BJ (cell line): ENCODE measurements at regions not wholly inside any gene's neighbourhood (a gene's known extent, or its start where the extent isn't known, plus 50 kb on each side); places are given as distances from the start of the nearest gene placed in this dataset.

Source experiments
- CTCF ChIA-PET: fragments of 350-600 bp; formaldehyde crosslinking; extraction: SDS; loops from one replicate; lab custom pipeline; 2021; ENCODE audit warnings: antibody characterized with exemption, inconsistent platforms; lab: Yijun Ruan, JAX
- POLR2A ChIA-PET: fragments of 300-600 bp; sonication (Branson Sonifier 250); formaldehyde crosslinking; extraction: SDS; loops from one replicate; lab custom pipeline; 2021; ENCODE audit warnings: antibody characterized with exemption; lab: Charles Lee
- DNase-seq: peaks from one replicate; pipeline ENCODE4 v3.0.0-alpha.2; 2011; ENCODE audit warnings: low read depth
- H3K27me3 ChIP-seq: 2 replicates; pipeline ENCODE4 v1.6.0; 2011; ENCODE audit warnings: low read length; ENCODE audit not compliant: control insufficient read depth, insufficient read depth
- H3K36me3 ChIP-seq: 2 replicates; pipeline ENCODE4 v1.5.1; 2011; ENCODE audit warnings: low read length; ENCODE audit not compliant: control insufficient read depth, insufficient read depth
- H3K4me3 ChIP-seq: 2 replicates; pipeline ENCODE4 v1.5.1; 2011; ENCODE audit warnings: low read depth, mild to moderate bottlenecking, control low read depth, low read length
- TF ChIP-seq, protein P1 (sequence below): IDR thresholded peaks from 2 replicates; pipeline ENCODE4 v1.5.1; 2011; ENCODE audit warnings: low read depth, mild to moderate bottlenecking, control low read depth, inconsistent platforms, low read length, moderate library complexity; ENCODE audit not compliant: insufficient read depth

DNA sequence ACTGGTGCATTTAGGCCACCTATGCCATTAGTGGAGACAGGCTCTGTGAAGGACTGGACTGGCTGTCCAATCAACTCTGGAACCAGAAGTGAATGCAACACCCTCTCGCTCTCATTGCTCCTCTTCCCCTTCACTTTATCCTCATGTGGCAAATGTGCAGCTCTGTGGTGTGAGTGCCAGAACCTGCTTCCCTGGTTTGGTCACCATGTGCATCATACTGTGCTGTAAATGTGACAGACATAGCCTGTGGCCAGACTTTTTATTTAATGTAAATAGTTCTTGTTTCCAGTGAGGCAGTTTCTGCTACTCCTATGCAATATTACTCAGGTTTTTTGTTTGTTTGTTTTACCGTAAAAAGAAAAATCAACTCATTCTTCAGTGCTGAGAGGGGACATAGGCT lies 73.0 kb upstream of the PPP1R9A start:
- ChIA-PET POLR2A (no interaction called here), CTCF (interaction anchor here (0.8 kb wide), 1 partner anchor 9 kb away, joined by 3 read pairs; no protein-coding TSS in a partner anchor)
- no peaks in the 10 kb centered on the region for H3K36me3 ChIP-seq

DNA sequence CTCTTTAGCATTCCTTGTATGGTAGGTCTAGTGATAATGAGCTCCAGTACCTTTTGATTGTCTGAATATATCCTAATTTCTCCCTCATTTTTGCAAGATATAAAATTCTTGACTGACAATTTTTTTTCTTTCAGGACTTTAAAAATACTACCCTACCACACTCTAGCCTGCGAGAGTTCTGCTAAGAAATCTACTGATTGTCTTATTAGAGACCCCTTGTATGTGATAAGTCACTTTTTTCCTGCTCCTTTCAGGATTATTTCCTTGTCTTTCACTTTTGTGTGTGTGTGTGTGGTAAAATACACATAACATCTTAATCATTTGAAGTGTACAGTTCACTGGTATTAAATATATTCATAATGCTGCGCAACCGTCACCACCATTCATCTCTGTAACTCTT lies 68.7 kb upstream of the PPP1R9A start:
- H3K4me3 ChIP-seq, result no peak overlapping the region
- ChIA-PET CTCF (no interaction called here), POLR2A (no interaction called here)
- no peaks in the 10 kb centered on the region for H3K36me3 ChIP-seq
- H3K27me3 ChIP-seq, result no peaks in the 10 kb centered on the region
- no peak for DNase-seq
- TF ChIP-seq, protein P1, sequence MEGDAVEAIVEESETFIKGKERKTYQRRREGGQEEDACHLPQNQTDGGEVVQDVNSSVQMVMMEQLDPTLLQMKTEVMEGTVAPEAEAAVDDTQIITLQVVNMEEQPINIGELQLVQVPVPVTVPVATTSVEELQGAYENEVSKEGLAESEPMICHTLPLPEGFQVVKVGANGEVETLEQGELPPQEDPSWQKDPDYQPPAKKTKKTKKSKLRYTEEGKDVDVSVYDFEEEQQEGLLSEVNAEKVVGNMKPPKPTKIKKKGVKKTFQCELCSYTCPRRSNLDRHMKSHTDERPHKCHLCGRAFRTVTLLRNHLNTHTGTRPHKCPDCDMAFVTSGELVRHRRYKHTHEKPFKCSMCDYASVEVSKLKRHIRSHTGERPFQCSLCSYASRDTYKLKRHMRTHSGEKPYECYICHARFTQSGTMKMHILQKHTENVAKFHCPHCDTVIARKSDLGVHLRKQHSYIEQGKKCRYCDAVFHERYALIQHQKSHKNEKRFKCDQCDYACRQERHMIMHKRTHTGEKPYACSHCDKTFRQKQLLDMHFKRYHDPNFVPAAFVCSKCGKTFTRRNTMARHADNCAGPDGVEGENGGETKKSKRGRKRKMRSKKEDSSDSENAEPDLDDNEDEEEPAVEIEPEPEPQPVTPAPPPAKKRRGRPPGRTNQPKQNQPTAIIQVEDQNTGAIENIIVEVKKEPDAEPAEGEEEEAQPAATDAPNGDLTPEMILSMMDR, result no peak

More for the DNA sequence above, 73.0 kb upstream of the PPP1R9A start:
- DNase-seq, result no peak
- Histone ChIP-seq H3K4me3 (no peak overlapping the region), H3K27me3 (no peaks in the 10 kb centered on the region)
- TF ChIP-seq, protein P1, result no peak

DNA sequence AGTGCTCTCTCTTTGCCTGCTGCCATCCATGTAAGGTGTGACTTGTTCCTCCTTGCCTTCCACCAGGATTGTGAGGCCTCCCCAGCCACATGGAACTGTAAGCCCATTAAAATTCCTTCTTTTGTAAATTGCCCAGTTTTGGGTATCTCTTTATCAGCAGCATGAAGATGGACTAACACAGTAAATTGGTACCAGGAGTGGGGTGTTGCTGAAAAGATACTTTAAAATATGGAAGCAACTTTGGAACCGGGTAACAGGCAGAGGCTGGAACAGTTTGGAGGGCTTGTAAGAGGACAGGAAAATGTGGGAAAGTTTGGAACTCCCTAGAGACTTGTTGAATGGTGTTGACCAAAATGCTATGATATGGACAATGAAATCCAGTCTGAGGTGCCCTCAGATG lies 63.8 kb upstream of the PPP1R9A start:
- DNase-seq, result no peak
- Histone ChIP-seq H3K36me3 (no peaks in the 10 kb centered on the region), H3K4me3 (no peak overlapping the region), H3K27me3 (no peaks in the 10 kb centered on the region)
- TF ChIP-seq, protein P1, result no peak
- POLR2A ChIA-PET, result no interaction called here
- CTCF ChIA-PET, result no interaction called here

DNA sequence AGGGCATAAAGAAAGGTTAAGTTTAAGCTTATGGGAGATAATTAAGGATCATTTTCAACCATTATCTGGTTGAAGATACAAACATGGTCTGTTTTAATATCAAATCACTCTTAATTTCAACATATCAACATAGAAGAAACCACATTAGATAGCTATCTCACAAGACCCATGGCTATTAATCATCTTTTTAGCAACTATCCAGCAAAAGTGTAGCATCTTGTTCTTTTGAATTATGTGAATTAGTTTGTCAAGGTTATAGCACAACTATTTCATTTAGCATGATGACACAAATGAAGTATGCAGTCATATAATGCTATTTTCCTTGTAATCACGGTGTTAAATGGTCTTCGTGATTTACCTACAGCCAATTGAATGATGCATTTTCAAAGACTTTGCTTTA lies 58.9 kb upstream of the PPP1R9A start:
- DNase-seq, result no peak
- CTCF ChIA-PET, result no interaction called here
- Histone ChIP-seq H3K4me3 (no peak overlapping the region), H3K27me3 (no peaks in the 10 kb centered on the region), H3K36me3 (no peaks in the 10 kb centered on the region)
- TF ChIP-seq, protein P1, result no peak
- POLR2A ChIA-PET, result no interaction called here

DNA sequence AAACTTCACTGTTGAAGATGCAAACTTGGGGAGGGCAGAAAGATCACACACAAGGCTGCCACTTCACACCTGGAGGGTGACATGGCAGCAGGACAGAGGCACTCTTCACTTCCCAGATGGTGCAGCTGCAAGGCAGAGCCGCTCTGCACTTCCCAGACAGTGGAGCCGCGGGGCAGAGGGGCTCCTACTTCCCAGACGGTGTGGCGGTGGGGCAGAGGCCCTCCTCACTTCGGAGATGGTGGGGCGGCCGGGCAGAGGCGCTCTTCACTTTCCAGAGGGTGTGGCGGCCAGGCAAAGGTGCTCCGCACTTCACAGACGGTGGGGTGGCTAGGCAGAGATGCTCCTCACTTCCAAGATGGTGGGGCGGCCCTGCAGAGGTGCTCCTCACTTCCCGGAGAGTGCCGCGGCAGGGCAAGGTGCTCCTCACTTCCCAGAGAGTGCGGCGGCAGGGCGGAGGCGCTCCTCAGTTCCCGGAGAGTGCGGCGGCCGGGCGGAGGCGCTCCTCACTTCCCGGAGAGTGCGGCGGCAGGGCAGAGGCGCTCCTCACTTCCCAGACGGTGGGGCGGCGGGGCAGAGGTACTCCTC lies 58.3 kb upstream of the PPP1R9A start:
- no peaks in the 10 kb centered on the region for H3K36me3 ChIP-seq
- no peaks in the 10 kb centered on the region for H3K27me3 ChIP-seq
- H3K4me3 ChIP-seq, result no peak overlapping the region
- no peak for DNase-seq
- TF ChIP-seq, protein P1, result no peak
- CTCF ChIA-PET, result no interaction called here
- POLR2A ChIA-PET, result no interaction called here
